ENCODE measurements at regions not wholly inside any gene's neighbourhood (a gene's known extent, or its start where the extent isn't known, plus 50 kb on each side); places are given as distances from the start of the nearest gene placed in this dataset.

GRCh38 chr1:184166485-184166884 is 115.0 kb downstream of the TSEN15 start:
- no peak overlapping the region for H4K8ac ChIP-seq (ENCODE audit: low read depth in 2 of 2, low read length in 2 of 2)
- TF ChIP-seq USF2 (IDR thresholded peaks at IDR 0.05; ENCODE audit: low read depth, low read length) (no peak), RCOR1 (IDR thresholded peaks at IDR 0.05; ENCODE audit: insufficient replicate concordance, low read length) (no peak), BHLHE40 (IDR thresholded peaks at IDR 0.05; ENCODE audit: low read depth, low read length) (no peak), MXI1 (IDR thresholded peaks at IDR 0.05; ENCODE audit: borderline replicate concordance, low read depth, low read length) (no peak), ELK1 (IDR thresholded peaks at IDR 0.05; ENCODE audit: borderline replicate concordance, low read depth, low read length) (no peak), MAZ (IDR thresholded peaks at IDR 0.05; ENCODE audit: borderline replicate concordance, low read depth, low read length) (no peak), RFX5 (IDR thresholded peaks at IDR 0.05; ENCODE audit: low read depth, low read length) (no peak), CEBPB (IDR thresholded peaks at IDR 0.05; ENCODE audit: low read depth, low read length) (no peak), NFE2L2 (IDR thresholded peaks at IDR 0.05; ENCODE audit: low read depth, low read length) (no peak), CHD1 (IDR thresholded peaks at IDR 0.05; ENCODE audit: low read depth, low read length) (no peak), MAFK (IDR thresholded peaks at IDR 0.05; ENCODE audit: low read depth, low read length) (no peak), FOS (IDR thresholded peaks at IDR 0.05; ENCODE audit: low read depth, low read length) (no peak)
- TF ChIP-seq, protein P1, sequence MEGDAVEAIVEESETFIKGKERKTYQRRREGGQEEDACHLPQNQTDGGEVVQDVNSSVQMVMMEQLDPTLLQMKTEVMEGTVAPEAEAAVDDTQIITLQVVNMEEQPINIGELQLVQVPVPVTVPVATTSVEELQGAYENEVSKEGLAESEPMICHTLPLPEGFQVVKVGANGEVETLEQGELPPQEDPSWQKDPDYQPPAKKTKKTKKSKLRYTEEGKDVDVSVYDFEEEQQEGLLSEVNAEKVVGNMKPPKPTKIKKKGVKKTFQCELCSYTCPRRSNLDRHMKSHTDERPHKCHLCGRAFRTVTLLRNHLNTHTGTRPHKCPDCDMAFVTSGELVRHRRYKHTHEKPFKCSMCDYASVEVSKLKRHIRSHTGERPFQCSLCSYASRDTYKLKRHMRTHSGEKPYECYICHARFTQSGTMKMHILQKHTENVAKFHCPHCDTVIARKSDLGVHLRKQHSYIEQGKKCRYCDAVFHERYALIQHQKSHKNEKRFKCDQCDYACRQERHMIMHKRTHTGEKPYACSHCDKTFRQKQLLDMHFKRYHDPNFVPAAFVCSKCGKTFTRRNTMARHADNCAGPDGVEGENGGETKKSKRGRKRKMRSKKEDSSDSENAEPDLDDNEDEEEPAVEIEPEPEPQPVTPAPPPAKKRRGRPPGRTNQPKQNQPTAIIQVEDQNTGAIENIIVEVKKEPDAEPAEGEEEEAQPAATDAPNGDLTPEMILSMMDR (conservative IDR thresholded peaks at IDR 0.05; ENCODE audit: low read depth, low read length) = no peak
- H3K27me3 ChIP-seq (ENCODE audit: control insufficient read depth, insufficient read depth, low read length) = no peaks in the 10 kb centered on the region
- ATAC-seq (ENCODE audit: low read depth) (no peak), DNase-seq (no peak)
- no peak overlapping the region for H2BK5ac ChIP-seq (ENCODE audit: low read depth, low read length, poor library complexity, severe bottlenecking)
- in situ Hi-C loops (cut with MboI; ENCODE audit: low sequenced_read_pairs) (no loop called here), dilution Hi-C loops (cut with HindIII; ENCODE audit: low sequenced_read_pairs, unreplicated experiment) (no loop called here), intact Hi-C loops (cut with micrococcal nuclease) (no loop called here)
- 80% methylated on average over 1 of the region's 3 CpGs; no CpG with 5 or more reads in 1 of the 2 experiments for WGBS, 2 experiments (ENCODE audit: extremely low coverage in 2 of 2, insufficient read length in 1 of 2)
- peaks cover 12% of the 10 kb centered on the region for H3K9me1 ChIP-seq (ENCODE audit: insufficient read depth, low read length)
- ChIA-PET POLR2A (ENCODE audit: unreplicated experiment) (no interaction called here), CTCF (no interaction called here)
- no peak overlapping the region for H4K5ac ChIP-seq (ENCODE audit: low read depth, low read length)
- no peak overlapping the region for H3K27ac ChIP-seq (ENCODE audit: insufficient read depth, low read length)
- H3K18ac ChIP-seq (ENCODE audit: low read depth, low read length) = no peak overlapping the region
- no peaks in the 10 kb centered on the region for H4K20me1 ChIP-seq (ENCODE audit: insufficient read depth, low read length)
- no peak overlapping the region for H3K14ac ChIP-seq (replicated peaks; ENCODE audit: low read depth, low read length)
- H2AK5ac ChIP-seq (ENCODE audit: low read depth, low read length) = no peak overlapping the region
- H3K9me3 ChIP-seq (ENCODE audit: control insufficient read depth, insufficient read depth, low read length) = no peaks in the 10 kb centered on the region
- H3K56ac ChIP-seq (ENCODE audit: extremely low read depth, insufficient read depth, low read length) = no peak overlapping the region
- H3K4me1 ChIP-seq (ENCODE audit: control insufficient read depth, insufficient read depth, low read length) = peaks cover 8% of the 10 kb centered on the region
- BruUV-seq (replicated peaks) = no TSS peak
- no peak overlapping the region for H2AFZ ChIP-seq (replicated peaks; ENCODE audit: low read length, poor library complexity)
- peaks cover 0 to 3% of the 10 kb centered on the region in 2 experiments; a peak in 1 of 4 replicates for H3K79me1 ChIP-seq (ENCODE audit: low read depth in 1 of 2, low read length in 2 of 2)
- H3K4ac ChIP-seq (ENCODE audit: low read depth, low read length) = no peak overlapping the region
- no peak overlapping the region for H3K9ac ChIP-seq (ENCODE audit: low read depth, low read length)
- no peak overlapping the region for H2AK9ac ChIP-seq (replicated peaks; ENCODE audit: low read depth, low read length, poor library complexity)
- H3K4me2 ChIP-seq (ENCODE audit: low read depth, low read length) = no peak overlapping the region
- no peak overlapping the region for H3K23ac ChIP-seq (ENCODE audit: low read depth, low read length)
- H4K91ac ChIP-seq (ENCODE audit: insufficient read depth, low read depth, low read length) = no peak overlapping the region
- H3K4me3 ChIP-seq (ENCODE audit: insufficient read depth, low read depth, low read length) = no peak overlapping the region
- no peaks in the 10 kb centered on the region for H3K36me3 ChIP-seq (ENCODE audit: control insufficient read depth, insufficient read depth, low read length)
- no peak overlapping the region for H2BK120ac ChIP-seq (ENCODE audit: low read depth, low read length)
- H2BK15ac ChIP-seq (ENCODE audit: low read depth, low read length) = no peak overlapping the region
- no peak overlapping the region for H2BK20ac ChIP-seq (ENCODE audit: low read depth, low read length)
